ENCODE measurements at regions not wholly inside any gene's neighbourhood (a gene's known extent, or its start where the extent isn't known, plus 50 kb on each side); places are given as distances from the start of the nearest gene placed in this dataset.

- no peak for DNase-seq (ENCODE audit: low read depth)
These were observed 767.7 kb downstream of the TYW1 start for GRCh38 chr7:67764289-67764688.

DNA sequence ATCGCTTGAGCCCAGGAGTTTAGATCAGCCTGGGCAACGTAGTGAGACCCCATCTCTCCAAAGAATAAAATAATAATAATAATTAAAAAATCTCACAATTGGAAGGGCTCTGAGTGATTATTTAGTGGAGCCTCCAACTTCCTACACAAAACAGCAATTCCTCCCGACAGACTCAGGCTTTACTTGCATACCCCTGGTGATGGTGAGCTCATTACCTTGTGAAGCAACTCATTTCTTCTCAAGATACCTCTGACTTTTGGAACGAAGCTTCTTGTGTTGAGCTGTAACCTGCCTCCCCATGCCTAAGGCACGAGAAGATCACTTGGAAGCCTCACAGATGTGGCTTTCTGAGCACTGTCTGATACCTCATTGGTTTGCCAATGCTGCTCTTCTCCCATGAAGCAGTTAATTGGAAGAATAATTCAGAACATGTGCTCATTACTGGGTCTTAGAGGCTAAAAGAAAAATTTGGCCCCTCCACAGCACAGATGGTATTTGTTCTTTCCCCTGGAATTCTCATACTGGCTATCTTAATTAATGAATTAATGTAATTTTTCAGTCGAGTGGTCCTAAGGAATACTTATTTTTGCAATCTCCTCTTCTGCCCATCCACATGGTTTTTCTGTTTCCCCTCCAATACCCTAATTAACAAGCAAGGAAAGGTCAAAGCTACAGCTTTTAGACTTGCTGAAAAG is 769.0 kb downstream of the TYW1 start:
- no peak for DNase-seq (ENCODE audit: low read depth)

DNA sequence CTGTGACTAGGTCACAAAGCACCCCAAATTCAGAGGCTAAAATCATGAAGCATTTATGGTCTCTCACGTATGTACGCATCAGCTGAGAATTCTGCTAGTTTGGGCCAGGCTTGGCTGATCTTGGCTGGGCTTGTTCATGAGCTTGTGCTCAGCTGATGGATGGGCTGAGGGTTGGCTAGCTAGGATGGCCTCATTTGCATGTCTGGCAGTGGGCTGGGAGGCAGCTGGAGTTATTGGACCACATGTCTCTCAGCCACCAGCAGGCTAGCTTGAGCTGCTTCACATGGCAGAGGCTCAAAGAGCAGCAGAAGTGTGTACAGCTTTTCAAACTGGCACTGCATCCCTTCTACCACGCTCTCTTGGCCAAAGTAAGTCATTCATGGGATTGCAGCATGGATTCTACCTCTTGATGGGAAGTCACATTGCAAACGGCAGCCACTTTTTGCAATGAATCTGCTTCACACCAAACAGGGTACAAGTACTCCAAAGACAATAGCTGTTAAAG is 770.3 kb downstream of the TYW1 start:
- no peak for DNase-seq (ENCODE audit: low read depth)

GRCh38 chr7:67771846-67772605 is 775.4 kb downstream of the TYW1 start:
- no peak for DNase-seq (ENCODE audit: low read depth)

- no peak for DNase-seq (ENCODE audit: low read depth)
These were observed 776.4 kb downstream of the TYW1 start for GRCh38 chr7:67773081-67773480.

DNA sequence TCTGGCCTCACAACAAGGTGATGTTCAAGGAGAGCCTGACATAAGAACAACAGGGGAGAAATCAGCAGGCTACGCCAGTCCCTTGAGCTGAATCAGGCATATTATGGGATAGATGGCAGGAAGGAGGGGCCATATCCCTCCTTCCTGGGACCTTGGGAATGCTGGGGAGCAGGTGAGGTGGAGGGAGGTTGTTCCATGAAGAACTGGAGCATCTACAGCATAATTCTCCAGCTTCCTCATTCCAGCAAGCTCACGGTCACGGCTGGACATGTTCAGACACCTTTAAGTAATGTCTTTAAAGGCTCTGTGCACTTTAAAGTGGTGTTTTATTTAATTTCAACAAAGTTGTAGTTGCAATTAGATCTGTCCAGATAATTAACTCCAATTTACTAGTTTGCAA is 780.5 kb downstream of the TYW1 start:
- no peak for DNase-seq (ENCODE audit: low read depth)

GRCh38 chr7:67781841-67782240 is 785.2 kb downstream of the TYW1 start:
- DNase-seq (ENCODE audit: low read depth): no peak

DNA sequence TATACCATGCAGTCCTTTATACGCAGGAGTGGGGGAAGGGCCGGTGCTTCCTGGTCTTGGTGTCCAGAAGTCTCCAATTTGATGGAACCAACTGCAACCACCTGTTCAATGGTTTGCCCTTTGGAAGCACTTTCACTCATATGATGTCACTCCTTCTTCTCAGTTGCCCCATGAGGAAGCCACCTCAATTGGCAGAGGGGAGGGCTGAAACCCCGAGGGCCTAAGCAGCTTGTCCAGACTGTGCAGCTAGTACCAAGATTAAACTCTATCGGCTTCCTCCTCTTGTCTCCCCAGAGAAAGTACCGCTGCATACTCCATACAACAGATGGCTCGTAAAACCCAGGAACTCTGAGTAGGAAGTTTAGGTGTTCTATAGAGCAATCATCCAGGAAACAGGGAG is 789.4 kb downstream of the TYW1 start:
- no peak for DNase-seq (ENCODE audit: low read depth)

GRCh38 chr7:67788669-67789068 is 792.0 kb downstream of the TYW1 start:
- no peak for DNase-seq (ENCODE audit: low read depth)

- no peak for DNase-seq (ENCODE audit: low read depth)
These were observed 795.3 kb downstream of the TYW1 start for GRCh38 chr7:67791918-67792317.

DNA sequence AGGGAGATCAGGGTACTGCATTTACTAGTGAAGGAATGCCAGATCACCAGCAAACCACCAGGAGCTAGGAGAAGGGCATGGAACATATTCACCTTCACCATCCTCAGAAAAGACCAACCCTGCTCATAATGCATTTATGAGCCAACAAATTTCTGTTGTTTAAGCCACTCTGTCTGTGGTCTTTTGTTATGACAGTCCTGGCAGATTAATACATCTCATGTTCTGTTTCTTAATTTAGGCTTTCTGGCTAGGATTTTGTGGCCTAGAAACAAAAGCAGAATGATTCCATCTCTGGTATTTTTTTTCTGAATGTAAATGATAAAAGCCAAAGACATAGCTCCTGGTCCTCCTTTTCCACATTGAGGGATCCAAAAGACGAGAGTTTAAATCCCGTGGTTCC is 797.9 kb downstream of the TYW1 start:
- DNase-seq (ENCODE audit: low read depth): no peak

GRCh38 chr7:67803789-67804188 is 807.2 kb downstream of the TYW1 start:
- DNase-seq (ENCODE audit: low read depth): no peak

DNA sequence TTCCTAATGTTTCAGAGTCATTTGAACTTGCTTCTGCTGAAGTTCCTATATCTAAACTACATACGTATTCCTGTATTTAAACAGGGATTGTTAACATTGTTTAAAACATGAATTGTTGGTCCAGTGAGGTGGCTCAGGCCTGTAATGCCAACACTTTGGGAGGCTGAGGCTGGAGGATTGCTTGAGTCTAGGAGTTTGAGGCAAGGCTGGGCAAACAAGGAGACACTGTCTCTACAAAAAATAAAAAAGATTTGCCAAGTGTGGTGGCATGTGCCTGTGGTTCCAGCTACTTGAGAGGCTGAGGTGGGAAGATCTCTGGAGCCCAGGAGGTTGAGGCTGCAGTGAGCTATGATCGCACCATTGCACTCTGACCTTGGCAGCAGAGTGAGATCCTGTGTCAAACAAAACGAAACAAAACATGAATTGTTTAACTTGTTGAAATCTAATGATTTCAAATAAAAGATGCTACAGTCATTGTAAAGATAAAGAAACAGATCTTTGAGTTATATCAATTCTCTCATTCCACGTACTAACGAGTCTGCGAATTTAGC is 809.4 kb downstream of the TYW1 start:
- DNase-seq (ENCODE audit: low read depth): no peak

DNA sequence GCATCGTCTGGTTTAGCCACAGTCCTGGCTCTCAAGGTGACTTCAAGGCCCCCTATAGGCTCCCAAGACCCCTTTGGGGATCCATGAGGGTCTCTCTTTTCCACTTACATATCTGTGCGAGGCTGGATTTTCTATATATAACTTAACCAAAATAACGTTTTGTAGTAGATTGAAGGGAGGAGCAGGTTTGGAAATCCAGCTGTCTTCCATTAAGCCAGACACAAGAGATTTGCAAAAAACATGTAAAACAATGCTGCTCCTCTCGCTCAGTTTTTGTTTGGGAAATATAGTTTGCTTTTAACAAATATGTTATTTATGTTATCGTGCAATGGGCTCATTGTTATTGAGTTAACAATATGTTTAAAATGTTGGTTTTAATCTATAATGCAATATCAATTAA is 811.2 kb downstream of the TYW1 start:
- no peak for DNase-seq (ENCODE audit: low read depth)

DNA sequence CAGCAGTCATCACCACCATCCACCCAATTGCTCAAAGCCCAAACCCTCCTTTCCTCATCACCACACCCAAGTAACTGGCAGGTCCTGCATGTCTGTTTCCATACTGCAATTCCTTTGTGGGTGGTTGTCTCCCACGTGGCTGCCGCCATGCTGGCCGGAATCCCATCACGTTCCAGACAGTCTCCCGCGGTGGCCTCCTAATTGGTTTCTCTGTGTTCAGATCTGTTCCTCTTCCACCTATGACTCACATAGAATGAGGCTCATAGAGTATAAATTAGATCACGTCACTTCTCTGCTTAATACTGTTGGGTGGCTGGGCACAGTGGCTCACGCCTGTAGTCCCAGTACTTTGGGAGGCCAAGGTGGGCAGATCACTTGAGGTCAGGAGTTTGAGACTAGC is 813.0 kb downstream of the TYW1 start:
- no peak for DNase-seq (ENCODE audit: low read depth)

DNA sequence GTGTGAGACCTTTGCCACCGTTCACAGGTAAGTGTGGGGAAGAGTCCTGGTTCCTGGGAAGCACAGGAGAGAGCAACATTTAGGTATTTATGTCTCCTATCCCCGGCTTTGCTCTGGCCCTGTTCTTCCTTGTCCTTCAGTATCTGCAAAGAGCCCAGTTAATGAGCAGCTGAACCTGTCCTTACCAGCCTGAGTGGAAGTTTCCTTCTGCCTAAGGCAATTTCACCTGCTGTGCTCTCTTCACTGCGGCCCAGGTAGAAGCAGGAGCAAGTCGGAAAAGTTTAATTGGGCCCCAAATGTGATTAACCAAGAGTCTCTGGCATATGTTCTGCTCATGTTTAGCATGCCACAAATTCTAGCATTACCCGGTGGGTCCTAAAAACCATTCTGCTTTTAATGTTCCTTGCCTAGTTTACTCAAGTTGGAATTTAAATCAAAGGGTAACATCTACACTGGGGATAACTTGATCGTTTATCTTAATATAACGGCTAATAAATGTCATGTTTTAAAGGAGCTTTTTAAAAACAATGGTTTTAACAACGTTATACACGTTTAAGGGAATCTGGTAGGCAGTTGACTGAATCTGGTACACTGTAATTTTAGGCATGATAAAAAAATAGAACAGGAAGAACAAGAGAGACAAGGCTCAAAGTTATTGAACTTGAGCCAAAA is 817.1 kb downstream of the TYW1 start:
- no peak for DNase-seq (ENCODE audit: low read depth)

- DNase-seq (ENCODE audit: low read depth): no peak
These were observed 820.8 kb downstream of the TYW1 start for GRCh38 chr7:67817481-67817880.

- DNase-seq (ENCODE audit: low read depth): no peak
These were observed 824.5 kb downstream of the TYW1 start for GRCh38 chr7:67821116-67821515.

DNA sequence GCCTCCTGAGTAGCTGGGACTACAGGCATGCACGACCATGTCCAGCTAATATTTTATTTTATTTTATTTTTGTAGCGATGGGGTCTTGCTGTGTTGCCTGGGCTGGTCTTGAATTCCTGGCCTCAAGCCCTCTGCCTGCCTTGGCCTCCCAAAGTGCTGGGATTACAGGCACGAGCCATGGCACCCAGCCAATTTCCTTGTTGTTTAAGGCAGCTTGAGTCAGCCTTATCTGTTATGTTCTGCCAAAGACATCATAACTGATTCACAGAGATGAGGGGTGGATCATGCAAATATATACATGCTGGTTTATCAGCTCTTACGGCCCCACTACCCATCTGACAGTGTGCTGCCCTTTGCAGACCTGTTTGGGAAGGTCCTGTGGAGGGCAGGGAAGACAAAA is 826.7 kb downstream of the TYW1 start:
- no peak for DNase-seq (ENCODE audit: low read depth)

DNA sequence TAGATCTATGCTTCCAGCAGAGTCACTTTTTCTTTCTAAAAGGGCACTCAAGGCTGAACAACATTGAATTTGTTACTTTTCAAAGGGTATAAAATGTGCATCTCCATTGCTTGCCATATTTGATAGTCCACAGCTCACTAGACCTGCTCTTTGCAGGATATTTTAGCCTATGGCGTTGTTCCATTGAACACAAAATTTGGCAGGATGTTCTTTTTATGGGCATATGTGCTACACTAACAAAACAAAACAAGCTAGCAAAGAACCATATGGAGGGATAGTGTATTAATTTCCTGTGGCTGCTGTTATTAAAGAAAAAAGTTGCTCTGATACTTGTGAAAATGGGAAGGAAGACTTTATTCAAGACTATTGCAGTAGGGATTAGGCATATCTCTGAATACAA is 828.7 kb downstream of the TYW1 start:
- no peak for DNase-seq (ENCODE audit: low read depth)

- no peak for DNase-seq (ENCODE audit: low read depth)
These were observed 845.3 kb downstream of the TYW1 start for GRCh38 chr7:67841896-67842295.

GRCh38 chr7:67842571-67842970 is 845.9 kb downstream of the TYW1 start:
- no peak for DNase-seq (ENCODE audit: low read depth)
